HFF-Myc (cell line): ENCODE measurements at regions not wholly inside any gene's neighbourhood (a gene's known extent, or its start where the extent isn't known, plus 50 kb on each side); places are given as distances from the start of the nearest gene placed in this dataset.

Experiments
- DNase-seq: peaks from one replicate; pipeline ENCODE4 v3.0.0-alpha.2; 2011; ENCODE audit warnings: low read depth; ENCODE audit errors: extremely low read depth
- H3K4me3 ChIP-seq: replicated peaks from 2 replicates; pipeline ENCODE4 v1.5.1; 2011; ENCODE audit warnings: low read depth, mild to moderate bottlenecking, control low read depth, low read length
- TF ChIP-seq, protein P1 (sequence below): IDR thresholded peaks from 2 replicates; pipeline ENCODE4 v1.5.1; 2012; ENCODE audit warnings: mild to moderate bottlenecking, low read depth, low read length, control low read depth; ENCODE audit errors: missing control alignments

DNA sequence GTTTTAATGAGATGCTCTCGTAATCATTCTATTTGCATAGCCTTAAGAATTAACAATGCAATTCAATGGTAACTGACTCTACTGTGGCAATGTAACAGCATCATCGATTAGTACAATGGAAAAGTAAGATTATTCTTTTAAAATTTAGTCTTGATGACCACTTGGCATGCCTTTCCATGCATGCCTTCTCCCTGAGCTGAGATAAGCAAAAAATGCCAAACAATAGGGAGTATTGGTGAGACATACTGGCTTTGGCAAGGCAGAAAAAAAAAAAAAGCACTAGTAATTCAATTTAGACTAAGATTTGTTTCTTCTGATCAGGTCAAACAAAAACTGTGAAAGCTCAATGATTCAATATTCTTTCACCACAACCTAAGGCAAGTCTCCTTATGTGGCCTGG, 110.8 kb upstream of the TRIB2 start:
- TF ChIP-seq, protein P1, sequence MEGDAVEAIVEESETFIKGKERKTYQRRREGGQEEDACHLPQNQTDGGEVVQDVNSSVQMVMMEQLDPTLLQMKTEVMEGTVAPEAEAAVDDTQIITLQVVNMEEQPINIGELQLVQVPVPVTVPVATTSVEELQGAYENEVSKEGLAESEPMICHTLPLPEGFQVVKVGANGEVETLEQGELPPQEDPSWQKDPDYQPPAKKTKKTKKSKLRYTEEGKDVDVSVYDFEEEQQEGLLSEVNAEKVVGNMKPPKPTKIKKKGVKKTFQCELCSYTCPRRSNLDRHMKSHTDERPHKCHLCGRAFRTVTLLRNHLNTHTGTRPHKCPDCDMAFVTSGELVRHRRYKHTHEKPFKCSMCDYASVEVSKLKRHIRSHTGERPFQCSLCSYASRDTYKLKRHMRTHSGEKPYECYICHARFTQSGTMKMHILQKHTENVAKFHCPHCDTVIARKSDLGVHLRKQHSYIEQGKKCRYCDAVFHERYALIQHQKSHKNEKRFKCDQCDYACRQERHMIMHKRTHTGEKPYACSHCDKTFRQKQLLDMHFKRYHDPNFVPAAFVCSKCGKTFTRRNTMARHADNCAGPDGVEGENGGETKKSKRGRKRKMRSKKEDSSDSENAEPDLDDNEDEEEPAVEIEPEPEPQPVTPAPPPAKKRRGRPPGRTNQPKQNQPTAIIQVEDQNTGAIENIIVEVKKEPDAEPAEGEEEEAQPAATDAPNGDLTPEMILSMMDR = no peak
- no peak for DNase-seq
- no peak overlapping the region for H3K4me3 ChIP-seq

DNA sequence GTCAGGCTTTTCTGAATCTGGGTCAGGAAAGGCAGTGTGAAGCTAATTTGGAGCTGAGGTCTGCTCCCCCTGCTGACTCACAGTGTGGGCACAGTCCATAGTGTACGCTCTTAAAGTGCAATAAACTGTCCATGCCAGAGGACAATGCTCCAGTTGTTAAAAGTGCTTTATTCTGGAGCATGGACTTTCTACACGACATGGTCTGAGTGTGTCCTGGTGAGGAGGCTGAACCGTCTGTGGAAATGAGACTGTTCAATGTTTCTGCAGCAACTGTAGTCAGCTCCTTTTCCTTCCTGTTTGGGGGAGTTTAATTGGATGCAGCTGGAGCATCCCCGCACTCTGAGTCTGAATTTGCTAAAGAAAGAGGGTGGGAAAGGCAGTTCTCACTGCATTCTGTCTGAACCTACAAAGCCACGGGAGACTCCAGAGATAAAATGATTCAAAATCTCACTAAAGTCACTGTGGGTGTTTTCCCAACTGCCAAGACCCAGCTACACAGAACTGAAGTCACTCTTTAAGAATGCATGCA, 110.2 kb upstream of the TRIB2 start:
- DNase-seq = no peak
- TF ChIP-seq, protein P1 = peak; percentile 24
- no peak overlapping the region for H3K4me3 ChIP-seq

DNA sequence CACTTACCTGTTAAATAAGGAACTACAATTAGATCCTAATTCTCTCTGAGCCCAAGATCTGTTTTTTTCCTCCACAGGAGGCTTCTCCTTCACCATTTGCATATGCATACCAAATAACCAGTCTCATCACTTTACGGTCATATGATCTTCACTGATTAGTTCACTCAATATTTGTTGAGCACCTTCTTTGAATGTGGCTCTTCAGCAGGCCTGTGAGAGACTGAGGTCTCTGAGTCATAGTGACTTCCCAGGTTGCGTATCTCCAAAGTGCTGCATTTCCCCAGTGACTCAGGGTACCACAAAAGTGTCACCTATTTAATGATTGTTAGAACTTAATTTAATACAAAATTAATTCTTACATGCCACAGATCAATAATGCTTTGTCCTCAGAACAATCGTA, 108.8 kb upstream of the TRIB2 start:
- DNase-seq = no peak
- TF ChIP-seq, protein P1 = no peak
- no peak overlapping the region for H3K4me3 ChIP-seq

DNA sequence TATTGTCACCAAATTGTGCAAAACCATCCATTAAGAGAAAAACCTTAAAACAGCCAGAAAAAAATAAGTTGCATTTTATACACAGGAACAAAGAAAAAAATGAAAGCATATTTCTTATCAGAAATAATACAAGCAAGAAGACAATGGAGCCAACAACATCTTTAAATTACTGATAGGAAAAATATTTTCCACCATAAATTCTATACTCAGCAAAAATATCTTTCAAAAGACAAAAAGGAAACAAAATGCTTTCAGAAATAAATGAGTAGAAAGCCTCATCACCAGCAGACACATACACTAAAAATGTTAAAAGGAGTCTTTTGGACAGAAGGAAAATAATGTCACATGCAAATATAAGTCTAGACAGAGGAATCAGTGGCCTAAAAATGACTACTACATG, 106.4 kb upstream of the TRIB2 start:
- no peak for DNase-seq
- TF ChIP-seq, protein P1 = no peak
- no peak overlapping the region for H3K4me3 ChIP-seq

DNA sequence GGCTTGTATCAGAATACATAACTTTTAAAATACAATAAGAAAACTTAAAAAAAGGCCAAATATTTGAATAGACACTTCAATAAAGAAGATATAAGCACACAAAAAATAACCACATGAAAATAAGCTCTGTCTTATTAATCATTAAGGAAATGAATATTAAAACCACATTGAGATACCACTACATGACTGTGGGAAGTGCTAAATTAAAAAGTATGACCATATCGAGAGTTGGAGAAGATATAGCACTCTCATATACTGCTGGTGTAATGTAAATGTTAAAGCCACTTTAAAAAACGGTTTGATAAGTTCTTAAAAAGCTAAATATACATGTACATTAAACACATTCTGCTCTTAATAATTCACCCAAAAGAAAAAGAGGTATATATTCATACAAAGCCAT, 104.6 kb upstream of the TRIB2 start:
- TF ChIP-seq, protein P1 = no peak
- DNase-seq = no peak
- no peak overlapping the region for H3K4me3 ChIP-seq

DNA sequence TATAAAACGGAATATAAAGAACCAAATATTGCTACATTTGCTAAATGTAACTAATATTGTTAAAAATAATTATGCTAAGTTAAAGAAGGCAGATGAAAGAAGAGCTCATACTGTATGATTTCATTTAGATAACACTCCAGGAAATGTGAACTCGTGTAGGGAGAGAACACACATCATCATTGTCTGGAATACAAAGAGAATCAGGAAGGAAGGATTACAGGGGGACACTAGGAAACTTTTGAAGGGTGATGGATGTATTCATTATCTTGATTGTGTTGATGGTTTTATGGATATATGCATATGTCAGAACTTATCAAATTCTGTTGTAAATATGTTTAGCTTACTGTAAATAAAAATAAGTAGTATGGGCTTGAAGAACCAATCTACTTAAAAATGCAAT, 104.1 kb upstream of the TRIB2 start:
- H3K4me3 ChIP-seq = no peak overlapping the region
- DNase-seq = no peak
- TF ChIP-seq, protein P1 = no peak
